GM18861 (cell line): ENCODE measurements at regions not wholly inside any gene's neighbourhood (a gene's known extent, or its start where the extent isn't known, plus 50 kb on each side); places are given as distances from the start of the nearest gene placed in this dataset.

Experiments used
- ATAC-seq: cut with Tn5 transposase; IDR thresholded peaks from one replicate; pipeline ENCODE4 v1.9.1; 2021; ENCODE audit not compliant: unreplicated experiment

GRCh38 chr3:127484601-127485388 lies 105.7 kb downstream of the TPRA1 start:
- ATAC-seq: no peak

DNA sequence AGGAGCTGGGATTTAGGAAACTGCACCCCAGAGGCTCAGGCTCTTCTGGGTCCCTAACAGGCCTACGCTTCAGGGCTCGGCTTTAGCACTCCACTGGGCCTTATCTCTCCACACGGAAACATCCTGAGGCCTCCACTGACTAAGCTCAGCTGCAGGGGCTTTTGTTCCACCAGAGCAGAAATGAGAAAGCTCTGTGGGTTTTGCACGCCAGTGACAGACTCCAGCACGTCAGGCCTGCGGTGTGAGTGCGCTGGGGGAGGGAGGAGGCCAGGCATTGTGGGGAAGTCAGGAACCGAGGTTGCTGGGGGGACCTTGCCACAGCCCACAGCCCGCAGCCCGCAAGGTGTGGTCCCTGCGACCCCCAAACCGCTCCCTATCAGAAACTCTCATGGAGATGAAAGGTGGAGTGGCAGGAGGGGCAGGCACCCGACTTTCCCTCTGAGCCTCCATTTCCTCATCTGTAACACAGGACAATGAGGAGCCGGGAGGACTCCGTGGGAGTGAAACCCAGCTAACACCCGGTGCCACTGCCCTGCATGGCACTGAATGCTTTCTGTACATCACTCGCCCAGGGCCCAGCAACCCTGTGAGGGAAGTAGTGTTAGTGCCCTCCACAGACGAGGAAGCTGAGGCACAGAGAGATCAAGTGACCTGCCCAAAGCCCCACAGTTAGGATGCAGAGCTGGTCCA lies 106.5 kb downstream of the TPRA1 start:
- ATAC-seq: peak; percentile 48

GRCh38 chr3:127483005-127483641 lies 107.4 kb downstream of the TPRA1 start:
- no peak for ATAC-seq

DNA sequence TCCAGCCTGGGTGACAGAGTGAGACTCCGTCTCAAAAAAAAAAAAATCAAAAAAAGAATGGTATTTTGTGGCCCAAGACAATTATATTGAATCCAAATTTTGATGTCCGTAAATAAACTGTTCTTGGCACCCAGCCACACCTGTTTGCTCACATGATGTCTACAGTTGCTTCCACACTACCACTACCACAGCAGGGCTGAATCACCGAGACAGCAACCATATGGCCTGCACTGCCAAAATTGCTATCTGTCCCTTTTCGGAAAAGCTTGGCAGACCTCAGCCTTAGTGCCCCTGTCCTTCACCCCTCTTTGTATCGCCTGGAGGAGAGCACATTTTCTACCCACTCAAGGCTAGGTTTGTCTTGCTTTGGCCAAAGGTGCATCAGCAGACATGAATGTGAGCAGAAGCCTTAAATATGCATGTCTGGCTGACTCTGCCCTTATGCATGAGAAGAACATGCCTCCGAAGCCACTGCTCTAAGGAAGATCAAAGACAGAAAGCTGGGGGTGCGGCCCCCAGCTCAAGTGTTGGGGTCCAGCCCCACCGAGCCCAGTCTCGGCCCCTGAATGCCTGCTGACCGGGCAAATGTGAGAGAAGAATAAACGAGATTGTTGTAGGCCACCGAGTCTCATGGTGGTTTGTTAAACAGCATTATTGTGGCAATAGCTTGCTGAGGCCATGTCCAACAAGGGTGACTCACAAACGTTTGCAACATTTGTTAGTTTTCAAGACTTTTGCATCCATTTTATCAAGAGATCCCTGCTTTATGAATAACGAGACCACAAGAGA lies 108.1 kb downstream of the TPRA1 start:
- ATAC-seq: no peak

DNA sequence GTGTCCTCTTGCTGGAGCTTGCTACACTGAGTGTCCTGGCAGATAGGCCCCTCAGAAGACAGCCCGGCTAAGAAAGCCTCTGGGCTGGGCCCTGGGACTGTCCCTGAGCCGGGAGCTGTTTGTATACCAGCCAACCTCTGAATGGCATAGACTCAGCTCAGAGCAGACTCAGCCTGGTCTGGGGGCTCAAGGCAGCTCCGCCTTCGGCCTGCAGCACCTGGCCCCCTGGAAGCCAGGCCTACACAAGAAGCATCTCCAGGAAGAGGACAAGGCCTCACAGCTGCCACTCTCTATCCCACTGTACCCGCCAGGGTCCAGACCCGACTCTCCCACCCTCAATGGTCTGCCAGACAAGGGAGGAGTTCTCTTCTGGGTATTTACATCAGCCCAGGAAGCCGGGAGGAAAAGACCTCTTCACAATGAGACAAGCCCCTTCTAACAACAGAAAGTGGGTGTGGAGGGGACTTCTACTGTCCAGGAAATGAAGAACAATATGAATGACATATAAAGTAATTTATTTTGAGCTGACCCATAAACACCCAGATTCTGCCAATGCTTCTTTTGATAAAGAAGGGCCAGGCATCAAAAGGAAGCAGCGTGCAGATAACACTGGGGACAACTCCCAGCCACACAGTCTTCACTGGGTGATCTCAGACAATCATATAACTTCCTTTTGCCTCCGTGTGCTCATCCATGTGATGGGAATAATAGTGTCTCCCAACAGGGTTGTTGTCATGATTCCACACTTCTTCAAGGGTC lies 110.2 kb downstream of the TPRA1 start:
- ATAC-seq: no peak

GRCh38 chr3:127479449-127479848 lies 111.1 kb downstream of the TPRA1 start:
- ATAC-seq: no peak

GRCh38 chr3:127478922-127479321 lies 111.6 kb downstream of the TPRA1 start:
- ATAC-seq: no peak

GRCh38 chr3:127477396-127477795 lies 113.1 kb downstream of the TPRA1 start:
- ATAC-seq: no peak

DNA sequence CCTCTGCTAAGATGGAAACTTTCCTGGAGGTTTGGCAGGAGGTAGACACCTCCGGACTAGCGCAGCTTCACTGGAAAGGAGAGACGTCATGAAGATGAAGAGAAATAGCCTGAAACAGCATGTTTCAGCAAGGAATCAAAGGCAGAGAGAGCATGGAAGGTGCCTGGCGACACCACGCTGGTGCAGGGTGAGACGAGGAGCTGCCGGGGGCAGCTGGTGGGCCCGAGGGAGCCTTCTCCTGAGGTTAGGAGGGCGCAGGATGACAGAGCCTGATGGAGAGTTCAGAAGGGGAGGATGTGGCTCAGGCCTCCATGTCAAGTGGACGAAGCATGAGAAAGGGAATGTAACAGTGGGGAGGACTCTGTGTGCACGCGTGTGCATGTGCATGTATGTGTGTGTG lies 113.6 kb downstream of the TPRA1 start:
- ATAC-seq: no peak

- ATAC-seq: no peak
Observed at GRCh38 chr3:127475975-127476705, 114.4 kb downstream of the TPRA1 start.

GRCh38 chr3:127475391-127475790 lies 115.1 kb downstream of the TPRA1 start:
- ATAC-seq: no peak

- ATAC-seq: no peak
Observed at GRCh38 chr3:127473244-127474024, 117.1 kb downstream of the TPRA1 start.

GRCh38 chr3:127472506-127472905 lies 118.0 kb downstream of the TPRA1 start:
- ATAC-seq: no peak

- ATAC-seq: no peak
Observed at GRCh38 chr3:127471142-127471541, 119.4 kb downstream of the TPRA1 start.

GRCh38 chr3:127469760-127470159 lies 120.8 kb downstream of the TPRA1 start:
- ATAC-seq: no peak

- no peak for ATAC-seq
Observed at GRCh38 chr3:127467391-127467790, 123.1 kb downstream of the TPRA1 start.

DNA sequence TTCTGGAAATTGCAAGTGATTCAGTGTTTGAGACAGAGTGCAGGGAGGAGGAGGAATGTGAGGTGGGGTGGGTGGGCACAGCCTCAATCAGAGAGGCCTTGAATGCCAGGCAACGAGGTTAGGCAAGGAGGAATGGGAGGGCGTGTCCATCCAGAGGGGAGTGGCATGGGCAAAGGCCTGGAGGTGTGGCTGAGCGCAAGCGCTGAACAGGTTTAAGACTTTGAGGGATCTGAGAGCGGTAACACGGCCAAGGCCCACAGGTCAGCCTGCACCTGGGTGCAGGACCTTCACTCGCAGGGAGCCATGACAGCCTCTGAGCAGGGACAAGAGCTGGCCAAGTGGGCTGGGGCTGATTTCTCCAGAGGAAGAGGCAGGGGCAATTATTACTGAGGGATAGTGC lies 125.9 kb downstream of the TPRA1 start:
- no peak for ATAC-seq

GRCh38 chr3:127462111-127462655 lies 128.3 kb downstream of the TPRA1 start:
- ATAC-seq: no peak
